ENCODE measurements at regions not wholly inside any gene's neighbourhood (a gene's known extent, or its start where the extent isn't known, plus 50 kb on each side); places are given as distances from the start of the nearest gene placed in this dataset.

DNA sequence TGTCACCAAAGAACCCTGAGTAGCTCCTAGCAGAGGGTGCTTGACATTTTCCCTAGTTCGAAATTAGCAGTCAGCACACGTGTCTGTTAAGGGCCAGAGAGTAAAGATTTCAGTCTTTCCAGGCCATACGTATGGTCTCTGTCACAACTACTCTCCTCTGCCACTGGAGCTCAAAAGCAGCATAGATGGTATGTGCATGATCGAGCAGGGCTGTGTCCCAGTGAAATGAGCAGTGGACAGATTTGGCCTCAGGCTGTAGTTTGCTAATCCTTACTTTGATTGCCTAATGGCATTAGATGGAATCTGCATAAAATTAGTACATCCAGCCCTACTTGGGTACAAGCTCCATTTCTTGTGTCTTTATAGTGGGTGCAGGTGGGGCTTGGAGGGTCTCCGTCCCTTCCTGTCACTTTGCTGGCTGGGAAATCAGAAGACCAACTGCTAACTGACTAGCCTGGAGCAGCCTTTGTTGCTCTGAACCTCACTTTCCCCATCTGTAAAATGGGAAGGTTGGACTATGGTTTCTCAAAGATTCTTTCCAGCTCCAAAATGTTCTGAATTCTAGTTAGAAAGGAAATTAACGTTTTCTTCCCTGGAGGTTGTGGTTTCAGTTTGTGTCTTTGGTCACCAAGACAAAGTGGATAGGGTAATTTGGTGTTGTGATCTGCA, 108.5 kb downstream of the GLI2 start:
- TF ChIP-seq CTCF (conservative IDR thresholded peaks at IDR 0.05; ENCODE audit: low read depth, low read length), result no peak
- no peak for DNase-seq (ENCODE audit: low read depth)
- H3K4me3 ChIP-seq (ENCODE audit: low read depth, low read length), result no peak overlapping the region

GRCh38 chr2:120845277-120845676, 109.6 kb downstream of the GLI2 start:
- DNase-seq (ENCODE audit: low read depth), result no peak
- H3K4me3 ChIP-seq (ENCODE audit: low read depth, low read length), result no peak overlapping the region
- no peak for TF ChIP-seq CTCF (conservative IDR thresholded peaks at IDR 0.05; ENCODE audit: low read depth, low read length)

- TF ChIP-seq CTCF (conservative IDR thresholded peaks at IDR 0.05; ENCODE audit: low read depth, low read length), result no peak
- no peak overlapping the region for H3K4me3 ChIP-seq (ENCODE audit: low read depth, low read length)
- DNase-seq (ENCODE audit: low read depth), result no peak
Observed at GRCh38 chr2:120846406-120847095, 110.9 kb downstream of the GLI2 start.

DNA sequence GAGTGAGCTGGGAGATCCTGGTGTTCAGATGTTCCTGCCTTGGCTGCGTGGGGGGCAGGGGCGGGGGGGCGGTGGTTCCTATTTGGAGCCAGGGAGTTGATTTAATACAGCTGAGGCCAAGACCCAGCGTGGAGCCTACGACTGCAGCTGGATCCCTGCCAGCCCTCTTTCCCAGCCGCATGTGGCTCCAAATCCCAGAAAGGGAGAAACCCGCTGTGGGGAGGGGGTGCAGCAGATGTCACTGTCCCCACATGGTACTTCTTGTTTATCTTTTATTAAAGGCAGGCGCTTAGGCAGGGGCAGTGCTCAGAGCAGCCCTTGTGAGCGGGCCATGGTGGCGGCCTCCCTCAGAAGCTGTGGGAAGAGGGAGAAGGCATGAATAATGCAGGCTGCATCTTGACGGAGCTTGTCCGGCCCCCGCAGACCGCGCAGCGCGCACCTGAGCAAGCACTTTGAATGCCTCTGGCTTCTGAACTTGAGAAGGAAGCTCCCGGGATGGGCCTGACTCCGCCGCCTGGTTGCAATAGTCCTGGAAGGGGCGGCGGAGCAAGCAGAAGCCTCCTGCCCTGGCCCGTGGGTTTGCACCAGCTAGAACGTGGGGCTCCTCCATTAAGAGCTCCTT, 112.1 kb downstream of the GLI2 start:
- H3K4me3 ChIP-seq (ENCODE audit: low read depth, low read length), result no peak overlapping the region
- no peak for DNase-seq (ENCODE audit: low read depth)
- no peak for TF ChIP-seq CTCF (conservative IDR thresholded peaks at IDR 0.05; ENCODE audit: low read depth, low read length)

DNA sequence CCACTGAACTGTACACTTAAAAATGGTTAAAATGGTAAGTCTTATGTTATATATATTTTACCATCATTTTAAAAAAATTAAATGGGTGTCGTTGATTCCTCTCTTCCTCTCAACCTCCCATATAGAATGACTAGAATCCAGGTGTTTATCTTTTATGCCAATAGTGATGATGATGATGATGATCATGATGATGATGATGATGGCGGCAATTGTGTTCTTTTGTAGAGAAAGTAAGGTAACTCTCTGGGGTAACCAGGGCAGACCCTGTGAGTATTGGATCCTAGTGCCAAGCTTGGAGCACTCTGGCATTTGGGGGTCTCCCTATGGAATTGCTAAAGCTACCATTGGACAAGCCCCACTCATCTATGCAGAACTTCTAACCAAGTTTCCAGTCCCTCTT, 113.6 kb downstream of the GLI2 start:
- DNase-seq (ENCODE audit: low read depth), result no peak
- TF ChIP-seq CTCF (conservative IDR thresholded peaks at IDR 0.05; ENCODE audit: low read depth, low read length), result no peak
- no peak overlapping the region for H3K4me3 ChIP-seq (ENCODE audit: low read depth, low read length)

- no peak overlapping the region for H3K4me3 ChIP-seq (ENCODE audit: low read depth, low read length)
- DNase-seq (ENCODE audit: low read depth), result no peak
- no peak for TF ChIP-seq CTCF (conservative IDR thresholded peaks at IDR 0.05; ENCODE audit: low read depth, low read length)
Observed at GRCh38 chr2:120850551-120850950, 114.9 kb downstream of the GLI2 start.

Measured in epithelial cell of proximal tubule (primary cell).